Activated CD8-positive, alpha-beta T cell treated with anti-CD3 and anti-CD28 coated beads, Interleukin-2, amount 10 ng/mL, durations not matched to agents 7 days and 5 days (primary cell): ENCODE measurements at regions not wholly inside any gene's neighbourhood (a gene's known extent, or its start where the extent isn't known, plus 50 kb on each side); places are given as distances from the start of the nearest gene placed in this dataset.

ENCODE experiments used
- ATAC-seq: fragments of 150-1000 bp; cut with Tn5 transposase; one replicate; pipeline ENCODE4 v1.10.0; 2021; ENCODE audit warnings: moderate library complexity
- CTCF ChIA-PET: fragments of 350-600 bp; sonication (Branson Sonifier 250); formaldehyde crosslinking; loops from one replicate; lab custom pipeline; 2021; ENCODE audit warnings: antibody characterized with exemption; lab: Charles Lee
- POLR2A ChIA-PET: fragments of 350-600 bp; sonication (Branson Sonifier 250); formaldehyde crosslinking; loops from one replicate; lab custom pipeline; 2021; ENCODE audit warnings: antibody characterized with exemption; lab: Charles Lee
- DNase-seq: peaks from one replicate; pipeline ENCODE4 v3.0.0-alpha.2; 2020
- H3K27ac Mint-ChIP-seq: one replicate; pipeline ENCODE4 v1.8.0; 2021; ENCODE audit warnings: mild to moderate bottlenecking, mixed read lengths
- H3K27me3 Mint-ChIP-seq: one replicate; pipeline ENCODE4 v1.8.0; 2021; ENCODE audit warnings: low read depth, mixed read lengths
- H3K36me3 Mint-ChIP-seq: one replicate; pipeline ENCODE4 v1.8.0; 2021; ENCODE audit warnings: low read depth, mixed read lengths
- H3K4me1 Mint-ChIP-seq: one replicate; pipeline ENCODE4 v1.8.0; 2021; ENCODE audit warnings: low read depth, mixed read lengths
- H3K4me3 Mint-ChIP-seq: one replicate; pipeline ENCODE4 v1.8.0; 2021; ENCODE audit warnings: mild to moderate bottlenecking, mixed read lengths
- H3K9me3 Mint-ChIP-seq: one replicate; pipeline ENCODE4 v1.8.0; 2022; ENCODE audit warnings: mixed read lengths; ENCODE audit not compliant: insufficient read depth

DNA sequence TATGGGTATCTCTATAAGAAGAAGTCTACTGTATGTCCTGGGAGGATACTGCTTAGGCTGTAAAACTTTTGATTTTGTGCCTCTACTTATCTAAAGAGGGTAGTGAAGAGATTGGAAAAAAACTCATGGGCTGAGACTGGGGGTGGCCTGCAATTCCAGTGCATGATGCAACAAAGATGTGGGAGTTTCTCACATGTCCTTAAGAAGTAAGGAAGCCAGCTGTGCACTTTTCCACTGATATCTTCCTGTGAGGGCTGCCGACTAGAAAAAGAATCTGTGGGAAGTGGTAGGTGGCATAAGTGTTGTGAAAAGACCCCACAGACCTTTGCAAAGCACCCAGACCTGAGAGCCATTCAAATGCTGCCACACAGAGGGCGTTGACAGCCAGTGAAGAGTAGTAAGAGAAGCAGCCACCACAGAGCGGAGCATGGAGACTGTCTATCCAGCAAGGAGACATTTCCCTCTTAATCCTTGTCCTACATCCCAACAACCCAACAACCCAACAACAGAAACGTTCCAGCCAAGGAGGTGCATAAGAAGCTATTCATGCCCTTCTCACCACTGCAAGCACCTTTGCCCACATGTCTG is 65.1 kb downstream of the PFDN4 start:
- DNase-seq = no peak
- peaks cover 2% of the 10 kb centered on the region for H3K27me3 Mint-ChIP-seq
- no peak overlapping the region for H3K4me3 Mint-ChIP-seq
- ChIA-PET CTCF (no interaction called here), POLR2A (interaction anchor here (0.6 kb wide), 1 partner anchor 12 kb away, joined by 6 read pairs; no protein-coding TSS in a partner anchor)
- no peaks in the 10 kb centered on the region for H3K4me1 Mint-ChIP-seq
- ATAC-seq = no peak
- no peaks in the 10 kb centered on the region for H3K36me3 Mint-ChIP-seq
- no peak overlapping the region for H3K27ac Mint-ChIP-seq
- H3K9me3 Mint-ChIP-seq = no peaks in the 10 kb centered on the region

DNA sequence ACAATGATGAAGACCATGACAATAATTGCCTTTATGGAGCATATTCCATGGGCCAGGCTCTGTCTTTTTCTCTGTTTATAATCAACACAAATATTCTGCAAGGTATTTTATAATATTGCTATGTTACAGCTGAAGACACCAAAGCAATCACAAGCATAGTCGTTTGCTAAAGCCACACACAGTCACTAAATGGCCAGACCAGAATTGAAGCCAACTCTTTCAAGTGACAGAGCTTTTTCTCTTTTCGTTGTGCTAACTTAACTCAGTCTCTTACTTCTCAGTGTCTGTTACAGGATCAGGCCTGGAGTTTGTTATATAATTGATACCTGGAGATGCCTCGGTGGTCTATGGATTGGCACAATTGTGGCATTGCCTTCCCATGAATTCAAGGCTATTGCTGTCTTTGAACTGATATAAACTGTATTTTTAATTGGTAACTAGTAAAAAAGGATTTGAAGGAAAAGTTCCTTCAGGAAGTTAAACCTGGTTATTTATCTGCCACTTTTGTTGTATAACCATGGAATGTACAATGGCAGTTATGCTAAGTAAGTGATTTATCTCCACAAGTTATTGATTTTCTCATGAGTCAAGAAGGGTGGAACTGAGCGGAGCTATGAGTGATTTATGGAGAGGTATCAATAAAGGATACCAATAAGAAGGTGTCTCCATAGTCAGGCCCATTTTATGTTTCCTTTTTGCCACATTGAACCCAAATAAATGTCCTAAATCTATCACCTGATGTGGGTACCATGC is 67.6 kb downstream of the PFDN4 start:
- Mint-ChIP-seq H3K27me3 (no peaks in the 10 kb centered on the region), H3K36me3 (no peaks in the 10 kb centered on the region), H3K4me3 (no peak overlapping the region), H3K9me3 (no peaks in the 10 kb centered on the region), H3K27ac (no peak overlapping the region), H3K4me1 (no peaks in the 10 kb centered on the region)
- CTCF ChIA-PET = no interaction called here
- ATAC-seq (no peak), DNase-seq (no peak)
- POLR2A ChIA-PET = no interaction called here

DNA sequence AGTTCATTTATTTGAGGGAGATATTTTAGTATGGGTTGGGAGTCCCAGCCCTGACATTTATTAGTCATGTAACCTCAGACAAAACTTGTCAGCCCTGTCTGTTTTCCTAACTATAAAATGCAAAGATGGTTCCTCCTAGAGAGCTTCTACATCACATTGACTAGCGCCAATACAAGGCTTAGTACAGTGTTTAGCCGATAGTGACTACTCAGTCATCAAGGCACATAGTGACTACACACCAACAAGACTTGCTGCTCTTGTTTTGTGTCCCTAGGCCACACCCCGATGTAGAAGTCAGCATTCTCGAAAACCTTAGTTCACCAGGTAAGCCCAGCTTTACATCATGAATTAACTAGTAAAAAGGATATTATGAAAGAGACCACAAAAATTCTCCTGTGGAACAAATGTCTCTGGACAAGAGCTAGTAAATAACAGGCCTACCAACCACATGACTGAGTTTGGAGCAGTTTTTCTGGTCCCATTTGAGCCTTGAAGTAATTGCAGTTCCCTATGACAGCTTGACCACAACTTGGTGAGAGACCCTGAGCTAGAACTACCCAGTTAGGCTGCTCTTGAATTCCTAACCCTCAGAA is 68.8 kb downstream of the PFDN4 start:
- CTCF ChIA-PET = interaction anchor here (1.1 kb wide), 1 partner anchor 10 kb away, joined by 3 read pairs; no protein-coding TSS in a partner anchor

DNA sequence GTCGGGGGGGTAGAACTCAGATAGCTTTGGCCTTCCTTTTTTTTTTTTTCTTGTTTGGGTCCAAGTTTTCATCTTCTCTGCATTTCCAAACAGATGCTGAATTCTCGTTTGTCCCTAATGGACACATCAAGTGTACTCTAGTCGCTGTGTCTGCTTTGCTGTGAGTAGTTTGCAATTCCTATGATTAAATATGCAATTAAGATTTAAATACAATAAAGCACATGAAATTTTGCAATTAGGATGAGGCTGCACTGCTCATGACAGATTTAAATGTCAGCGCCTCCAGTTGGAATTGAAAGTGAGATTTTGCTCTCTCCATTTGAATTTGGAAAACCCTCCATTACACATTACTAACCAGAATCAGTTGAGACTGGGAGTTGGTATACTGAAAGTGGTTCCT is 70.4 kb downstream of the PFDN4 start:
- no peak for ATAC-seq
- ChIA-PET CTCF (no interaction called here), POLR2A (no interaction called here)
- H3K4me1 Mint-ChIP-seq = no peaks in the 10 kb centered on the region
- H3K9me3 Mint-ChIP-seq = no peaks in the 10 kb centered on the region
- no peak for DNase-seq
- no peaks in the 10 kb centered on the region for H3K27me3 Mint-ChIP-seq
- no peak overlapping the region for H3K27ac Mint-ChIP-seq
- no peak overlapping the region for H3K4me3 Mint-ChIP-seq
- no peaks in the 10 kb centered on the region for H3K36me3 Mint-ChIP-seq

More for the DNA sequence above, 68.8 kb downstream of the PFDN4 start:
- no peaks in the 10 kb centered on the region for H3K36me3 Mint-ChIP-seq
- no peak overlapping the region for H3K4me3 Mint-ChIP-seq
- H3K27me3 Mint-ChIP-seq = no peaks in the 10 kb centered on the region
- no peak overlapping the region for H3K27ac Mint-ChIP-seq
- no peaks in the 10 kb centered on the region for H3K9me3 Mint-ChIP-seq
- no peak for DNase-seq
- ATAC-seq = no peak
- POLR2A ChIA-PET = no interaction called here
- no peaks in the 10 kb centered on the region for H3K4me1 Mint-ChIP-seq

DNA sequence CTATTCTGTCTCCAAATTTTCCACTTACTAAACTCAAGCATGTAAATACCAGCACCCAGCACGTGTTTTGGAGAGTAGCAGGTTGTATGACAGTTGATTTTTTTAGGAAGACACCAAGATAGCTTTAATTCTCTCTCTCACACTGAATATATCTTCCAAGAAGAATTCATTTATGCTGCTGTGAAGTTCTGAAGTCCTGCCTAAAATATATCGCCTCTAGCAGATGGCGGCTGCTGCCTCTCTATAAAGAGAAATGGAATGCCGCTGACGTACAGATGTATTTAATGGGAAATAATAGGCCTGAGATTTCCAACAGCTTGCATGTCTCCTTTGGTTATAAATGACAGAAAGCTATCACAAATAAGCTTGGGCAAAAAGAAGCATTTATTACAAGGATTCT is 74.7 kb downstream of the PFDN4 start:
- H3K27me3 Mint-ChIP-seq = no peaks in the 10 kb centered on the region
- ChIA-PET POLR2A (no interaction called here), CTCF (no interaction called here)
- no peak overlapping the region for H3K4me3 Mint-ChIP-seq
- no peak overlapping the region for H3K27ac Mint-ChIP-seq
- no peaks in the 10 kb centered on the region for H3K36me3 Mint-ChIP-seq
- ATAC-seq (no peak), DNase-seq (no peak)
- H3K9me3 Mint-ChIP-seq = no peaks in the 10 kb centered on the region
- H3K4me1 Mint-ChIP-seq = peaks cover 8% of the 10 kb centered on the region

DNA sequence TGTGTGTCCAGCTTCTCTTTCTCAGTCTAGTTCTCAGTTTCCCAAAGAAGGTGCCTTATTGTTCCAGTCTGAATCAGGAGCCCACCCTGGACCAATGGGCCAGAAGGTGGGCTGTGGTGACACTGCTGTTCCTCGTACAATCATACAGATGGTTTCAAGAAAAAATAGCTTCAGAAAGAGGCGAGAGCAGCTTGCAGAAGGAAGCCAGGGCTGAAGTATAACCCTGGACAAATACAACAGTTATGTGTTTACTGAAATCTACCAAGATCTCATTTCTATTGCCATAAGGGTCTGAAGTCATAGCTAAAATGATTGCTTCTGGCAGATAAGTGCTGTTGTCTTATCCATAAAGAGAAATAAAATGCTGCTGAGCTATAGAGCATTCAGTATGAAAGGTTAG is 75.4 kb downstream of the PFDN4 start:
- ChIA-PET CTCF (no interaction called here), POLR2A (interaction anchor here (0.6 kb wide), 1 partner anchor 12 kb away, joined by 3 read pairs; no protein-coding TSS in a partner anchor)
- ATAC-seq (no peak), DNase-seq (no peak)
- Mint-ChIP-seq H3K36me3 (no peaks in the 10 kb centered on the region), H3K4me1 (peaks cover 8% of the 10 kb centered on the region), H3K4me3 (no peak overlapping the region), H3K27ac (no peak overlapping the region), H3K27me3 (no peaks in the 10 kb centered on the region), H3K9me3 (no peaks in the 10 kb centered on the region)

DNA sequence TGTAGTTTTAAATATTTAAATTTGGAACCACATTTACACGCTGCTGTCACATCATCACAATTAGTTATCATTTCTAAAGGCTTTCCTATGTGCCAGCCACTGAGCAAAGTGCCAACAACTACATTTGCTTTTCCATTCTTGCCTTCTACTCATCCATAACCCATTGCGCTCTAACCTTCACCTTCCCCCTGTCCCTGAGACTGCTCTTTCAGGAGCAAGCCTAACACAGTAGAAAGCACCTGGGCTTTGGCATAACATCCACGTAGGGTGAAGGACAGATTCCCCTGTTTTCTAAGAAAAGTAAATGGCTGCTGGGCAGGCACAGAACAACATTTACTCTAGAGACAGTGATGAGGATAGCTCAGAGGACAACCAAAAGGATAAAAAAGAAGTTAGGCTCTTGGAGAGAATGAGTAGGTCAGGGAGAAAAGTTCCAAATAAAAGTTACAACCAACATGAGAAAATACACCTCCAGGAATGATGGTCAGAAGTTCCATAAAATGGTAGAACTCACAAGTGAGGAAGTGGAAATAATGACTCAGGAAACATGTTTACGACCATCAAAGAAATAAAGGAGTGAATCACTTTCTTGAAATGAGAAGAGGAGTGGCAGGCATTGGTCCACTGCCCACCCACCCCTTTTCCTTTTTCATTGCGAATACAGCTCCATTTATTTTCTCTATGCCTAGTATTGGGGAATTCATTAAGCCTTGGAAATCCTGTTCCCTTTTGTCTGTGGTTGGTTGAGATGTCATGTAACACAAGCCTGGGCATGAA is 77.2 kb downstream of the PFDN4 start:
- H3K9me3 Mint-ChIP-seq = no peaks in the 10 kb centered on the region
- no peaks in the 10 kb centered on the region for H3K27me3 Mint-ChIP-seq
- POLR2A ChIA-PET = no interaction called here
- H3K4me3 Mint-ChIP-seq = no peak overlapping the region
- H3K36me3 Mint-ChIP-seq = no peaks in the 10 kb centered on the region
- ATAC-seq = no peak
- no peak overlapping the region for H3K27ac Mint-ChIP-seq
- H3K4me1 Mint-ChIP-seq = peaks cover 8% of the 10 kb centered on the region
- DNase-seq = no peak
- CTCF ChIA-PET = no interaction called here

DNA sequence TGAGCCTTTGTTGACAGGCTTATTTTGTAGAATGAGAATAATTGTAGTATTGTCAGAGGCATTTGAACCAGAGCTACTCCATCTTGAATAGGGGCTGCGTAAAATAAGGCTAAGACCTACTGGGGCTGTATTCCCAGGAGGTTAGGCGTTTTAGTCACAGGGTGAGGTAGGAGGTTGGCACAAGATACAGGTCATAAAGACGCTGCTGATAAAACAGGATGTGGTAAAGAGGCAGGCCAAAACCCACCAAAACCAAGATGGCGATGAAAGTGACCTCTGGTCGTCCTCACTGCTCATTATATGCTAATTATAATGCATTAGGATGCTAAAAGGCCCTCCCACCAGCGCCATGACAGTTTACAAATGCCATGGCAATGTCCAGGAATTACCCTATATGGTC is 82.7 kb downstream of the PFDN4 start:
- no peak for ATAC-seq
- CTCF ChIA-PET = no interaction called here
- H3K27me3 Mint-ChIP-seq = peaks cover 6% of the 10 kb centered on the region

DNA sequence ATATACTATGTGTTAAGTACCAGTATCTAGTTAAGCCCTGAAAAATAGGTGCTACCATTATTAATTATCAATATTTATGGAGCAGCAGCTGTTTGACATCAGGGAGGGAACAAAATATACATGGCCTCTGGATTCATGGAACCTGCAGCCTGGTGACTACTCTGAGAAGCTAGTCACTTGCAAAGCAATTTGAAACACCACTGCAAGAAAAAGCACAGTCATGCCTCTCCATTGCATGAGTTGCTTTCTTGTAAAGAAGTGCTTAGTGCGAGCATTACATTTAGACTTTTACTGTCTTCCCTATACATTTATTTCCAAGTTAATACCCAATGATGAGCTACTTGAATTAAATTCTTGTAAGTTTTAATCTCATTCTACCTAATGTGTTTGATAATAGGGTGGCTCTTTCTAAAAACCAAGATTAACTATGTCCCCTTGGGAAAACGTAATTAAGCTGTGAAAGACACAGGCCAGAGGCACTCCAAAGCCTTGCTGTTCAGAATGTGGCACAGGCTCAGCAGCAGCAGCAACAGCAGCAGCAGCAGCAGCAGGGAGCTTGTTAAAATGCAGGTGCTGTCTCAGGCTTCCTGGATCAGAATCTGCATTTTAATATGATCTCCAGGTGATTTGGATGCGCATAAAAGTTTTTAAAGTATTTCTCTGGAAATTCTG is 83.6 kb downstream of the PFDN4 start:
- H3K27me3 Mint-ChIP-seq = peaks cover 10% of the 10 kb centered on the region
- H3K9me3 Mint-ChIP-seq = no peaks in the 10 kb centered on the region
- CTCF ChIA-PET = no interaction called here
- DNase-seq (no peak), ATAC-seq (no peak)
- H3K36me3 Mint-ChIP-seq = no peaks in the 10 kb centered on the region
- no peak overlapping the region for H3K27ac Mint-ChIP-seq
- H3K4me3 Mint-ChIP-seq = no peak overlapping the region
- H3K4me1 Mint-ChIP-seq = no peaks in the 10 kb centered on the region
- POLR2A ChIA-PET = no interaction called here

More for the DNA sequence above, 82.7 kb downstream of the PFDN4 start:
- Mint-ChIP-seq H3K4me3 (no peak overlapping the region), H3K9me3 (no peaks in the 10 kb centered on the region), H3K36me3 (no peaks in the 10 kb centered on the region), H3K27ac (no peak overlapping the region), H3K4me1 (peaks cover 2% of the 10 kb centered on the region)
- POLR2A ChIA-PET = no interaction called here
- DNase-seq = no peak

DNA sequence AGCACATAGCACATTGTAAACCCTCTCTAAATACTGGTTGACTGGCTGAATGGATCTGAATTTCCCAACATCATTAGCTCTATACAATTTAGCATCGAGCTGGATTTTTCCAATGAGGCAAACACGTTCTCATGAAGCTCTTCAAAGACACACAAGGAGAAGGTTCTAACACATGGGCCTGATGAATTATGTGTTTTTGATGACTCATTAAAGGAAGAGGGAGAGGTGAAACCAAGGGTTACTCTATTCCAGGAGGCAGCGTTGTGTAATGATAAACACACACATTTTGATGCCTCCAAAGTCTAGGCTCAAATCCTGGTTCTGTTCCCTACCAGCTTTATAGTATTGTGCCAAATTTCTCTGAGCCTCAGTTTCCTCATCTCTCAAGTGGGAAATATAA is 84.3 kb downstream of the PFDN4 start:
- ChIA-PET POLR2A (no interaction called here), CTCF (interaction anchor here (0.5 kb wide), 1 partner anchor 37 kb away, joined by 3 read pairs; no protein-coding TSS in a partner anchor)
- Mint-ChIP-seq H3K4me3 (no peak overlapping the region), H3K27me3 (peaks cover 10% of the 10 kb centered on the region), H3K36me3 (no peaks in the 10 kb centered on the region), H3K9me3 (no peaks in the 10 kb centered on the region), H3K4me1 (no peaks in the 10 kb centered on the region), H3K27ac (no peak overlapping the region)
- DNase-seq (no peak), ATAC-seq (no peak)

DNA sequence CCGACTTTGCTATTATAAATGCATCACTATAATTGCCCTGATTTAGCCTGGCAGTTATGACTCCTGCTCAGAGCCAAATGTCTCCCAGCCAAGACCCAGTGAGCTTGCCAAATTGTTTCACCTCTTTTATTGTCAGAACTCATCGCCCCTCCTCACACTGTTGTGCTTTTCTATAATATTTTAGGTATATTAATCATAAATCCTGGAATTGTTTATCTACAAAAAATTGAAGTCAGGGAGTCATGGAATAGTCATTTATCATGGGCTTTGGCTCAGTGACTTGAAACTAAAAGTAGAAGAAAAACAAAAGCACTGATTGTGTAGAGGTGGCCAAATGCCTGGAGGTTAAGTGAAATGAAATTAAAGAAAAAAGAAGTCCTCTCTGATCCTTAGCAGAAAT is 85.6 kb downstream of the PFDN4 start:
- ChIA-PET CTCF (no interaction called here), POLR2A (no interaction called here)
- ATAC-seq (no peak), DNase-seq (no peak)
- Mint-ChIP-seq H3K27ac (no peak overlapping the region), H3K36me3 (no peaks in the 10 kb centered on the region), H3K27me3 (peaks cover 12% of the 10 kb centered on the region), H3K4me1 (no peaks in the 10 kb centered on the region), H3K9me3 (no peaks in the 10 kb centered on the region), H3K4me3 (no peak overlapping the region)
